Prostate gland (tissue), 2 donors: ENCODE measurements at regions not wholly inside any gene's neighbourhood (a gene's known extent, or its start where the extent isn't known, plus 50 kb on each side); places are given as distances from the start of the nearest gene placed in this dataset.
"Not testable (repeated sequence)": the region's sequence is repeated elsewhere in the genome, so short reads cannot be mapped to it uniquely, and the experiment has no call there.

Experiments used
- DNase-seq: peaks from one replicate; pipeline ENCODE4 v3.0.0-alpha.2; 2019; ENCODE audit warnings: low spot score
- H3K27ac ChIP-seq, 2 donors: fragments of 200-600 bp; sonication (generic); 2 replicates each; pipeline ENCODE4 v1.5.1; 2017 to 2019
- H3K27me3 ChIP-seq: fragments of 200-600 bp; sonication (generic); replicated peaks from 2 replicates; pipeline ENCODE4 v1.5.1; 2019; ENCODE audit not compliant: insufficient read depth
- H3K36me3 ChIP-seq, 2 donors: fragments of 200-600 bp; sonication (generic); 1 replicate in 1 of 2; 2 replicates in 1 of 2; pipeline versions ENCODE4 v1.5.1 to v1.8.1; 2017 to 2019
- H3K4me1 ChIP-seq: fragments of 200-600 bp; sonication (generic); replicated peaks from 2 replicates; pipeline ENCODE4 v1.5.1; 2019
- H3K4me3 ChIP-seq, 2 donors: fragments of 200-600 bp; sonication (generic); 2 replicates each; pipeline ENCODE4 v1.5.1; 2017 to 2019
- H3K9me3 ChIP-seq: fragments of 200-600 bp; sonication (generic); 2 replicates; pipeline ENCODE4 v1.5.1; 2017
- CTCF ChIP-seq, 4 experiments: fragments of 200-600 bp in 2 of 4; fragments of 450-650 bp in 2 of 4; sonication (generic) in 2 of 4; IDR thresholded peaks; 1 replicate in 3 of 4; 2 replicates in 1 of 4; pipeline ENCODE4 v1.5.1; 2016 to 2019; ENCODE audit warnings: antibody characterized with exemption in 4 of 4, mild to moderate bottlenecking in 2 of 4, moderate library complexity in 2 of 4
- POLR2A ChIP-seq: fragments of 450-650 bp; IDR thresholded peaks from one replicate; pipeline ENCODE4 v1.6.1; 2016; ENCODE audit warnings: antibody characterized with exemption, mild to moderate bottlenecking
- POLR2AphosphoS5 ChIP-seq: sonication (generic); formaldehyde crosslinking; IDR thresholded peaks from one replicate; pipeline ENCODE4 v1.6.1; 2017; ENCODE audit warnings: antibody characterized with exemption
- WGBS: methylation state at CpG from one replicate; pipeline ENCODE4 v1.1.5; 2018; 5-methylcytosine and 5-hydroxymethylcytosine counted together
- intact Hi-C: fragments of 100-400 bp; cut with DNase I; formaldehyde crosslinking; loops from one replicate; pipeline ENCODE4 v1.14.2; 2022

- Histone ChIP-seq H3K36me3 (no peaks in the 10 kb centered on the region), H3K9me3 (no peaks in the 10 kb centered on the region), H3K4me3 (no peak overlapping the region), H3K27me3 (no peaks in the 10 kb centered on the region), H3K4me1 (no peaks in the 10 kb centered on the region), H3K27ac (no peak overlapping the region)
- intact Hi-C loops: no loop called here
- DNase-seq: no peak
- no peak for TF ChIP-seq CTCF (IDR thresholded peaks at IDR 0.05)
- TF ChIP-seq POLR2AphosphoS5: no peak
- TF ChIP-seq POLR2A: no peak
These were observed 442.1 kb upstream of the NR5A2 start for GRCh38 chr1:199585392-199585791.

GRCh38 chr1:199590708-199591107 lies 436.8 kb upstream of the NR5A2 start:
- no peaks in the 10 kb centered on the region for H3K4me1 ChIP-seq
- H3K27ac ChIP-seq: no peak overlapping the region
- no peaks in the 10 kb centered on the region for H3K9me3 ChIP-seq
- H3K36me3 ChIP-seq: no peaks in the 10 kb centered on the region
- WGBS: 75% methylated on average over 2 of the region's 2 CpGs
- intact Hi-C loops: no loop called here
- no peak for TF ChIP-seq CTCF (IDR thresholded peaks at IDR 0.05)
- H3K27me3 ChIP-seq: no peaks in the 10 kb centered on the region
- H3K4me3 ChIP-seq: no peak overlapping the region
- DNase-seq: no peak

- Histone ChIP-seq H3K4me1 (no peaks in the 10 kb centered on the region), H3K9me3 (no peaks in the 10 kb centered on the region), H3K27me3 (no peaks in the 10 kb centered on the region), H3K4me3 (no peak overlapping the region), H3K27ac (no peak overlapping the region), H3K36me3 (no peaks in the 10 kb centered on the region)
- TF ChIP-seq POLR2AphosphoS5: no peak
- TF ChIP-seq CTCF (IDR thresholded peaks at IDR 0.05): no peak
- TF ChIP-seq POLR2A: no peak
- no peak for DNase-seq
- intact Hi-C loops: no loop called here
- 93% methylated on average over 3 of the region's 3 CpGs for WGBS
These were observed 436.0 kb upstream of the NR5A2 start for GRCh38 chr1:199591468-199591867.

- Histone ChIP-seq H3K27ac (no peak overlapping the region), H3K4me1 (no peaks in the 10 kb centered on the region), H3K4me3 (no peak overlapping the region), H3K36me3 (no peaks in the 10 kb centered on the region), H3K27me3 (no peaks in the 10 kb centered on the region), H3K9me3 (no peaks in the 10 kb centered on the region)
- no peak for TF ChIP-seq POLR2A
- no peak for TF ChIP-seq POLR2AphosphoS5
- intact Hi-C loops: no loop called here
- no peak for DNase-seq
- 75% methylated on average over 6 of the region's 6 CpGs for WGBS
These were observed 434.0 kb upstream of the NR5A2 start for GRCh38 chr1:199593475-199593874.

- H3K27me3 ChIP-seq, H3K4me1 ChIP-seq, DNase-seq, H3K4me3 ChIP-seq, H3K36me3 ChIP-seq, H3K27ac ChIP-seq, intact Hi-C loops, H3K9me3 ChIP-seq: not testable (repeated sequence)
- 94% methylated on average over 2 of the region's 2 CpGs for whole genome bisulfite sequencing
These were observed 431.1 kb upstream of the NR5A2 start for GRCh38 chr1:199596448-199596847.

- intact Hi-C loops: no loop called here
- H3K27ac ChIP-seq: no peak overlapping the region
- no peak for TF ChIP-seq POLR2AphosphoS5
- TF ChIP-seq POLR2A: no peak
- H3K4me1 ChIP-seq: no peaks in the 10 kb centered on the region
- DNase-seq: no peak
- no peaks in the 10 kb centered on the region for H3K27me3 ChIP-seq
- no peaks in the 10 kb centered on the region for H3K36me3 ChIP-seq
- WGBS: 80% methylated on average over 3 of the region's 3 CpGs
- no peaks in the 10 kb centered on the region for H3K9me3 ChIP-seq
- no peak overlapping the region for H3K4me3 ChIP-seq
These were observed 430.4 kb upstream of the NR5A2 start for GRCh38 chr1:199597152-199597551.

- WGBS: 98% methylated on average over 4 of the region's 4 CpGs
- H3K27ac ChIP-seq: no peak overlapping the region
These were observed 419.1 kb upstream of the NR5A2 start for GRCh38 chr1:199608414-199608813.

More at GRCh38 chr1:199608414-199608813, 419.1 kb upstream of the NR5A2 start:
- TF ChIP-seq POLR2AphosphoS5 (no peak), CTCF (IDR thresholded peaks at IDR 0.05) (no peak), POLR2A (no peak)
- Histone ChIP-seq H3K9me3 (no peaks in the 10 kb centered on the region), H3K4me3 (no peak overlapping the region), H3K4me1 (no peaks in the 10 kb centered on the region), H3K27me3 (no peaks in the 10 kb centered on the region), H3K36me3 (no peaks in the 10 kb centered on the region)
- intact Hi-C loops: no loop called here
- no peak for DNase-seq
